Urothelium cell line (cell line): ENCODE measurements at regions not wholly inside any gene's neighbourhood (a gene's known extent, or its start where the extent isn't known, plus 50 kb on each side); places are given as distances from the start of the nearest gene placed in this dataset.

ENCODE experiments used
- DNase-seq: peaks from one replicate; pipeline ENCODE4 v3.0.0; 2011; ENCODE audit warnings: low spot score, mixed read lengths
- FAIRE-seq: peaks from 2 replicates; lab custom pipeline; 2011; peaks lifted over from hg19 to GRCh38; lab: Jason Lieb, UNC

DNA sequence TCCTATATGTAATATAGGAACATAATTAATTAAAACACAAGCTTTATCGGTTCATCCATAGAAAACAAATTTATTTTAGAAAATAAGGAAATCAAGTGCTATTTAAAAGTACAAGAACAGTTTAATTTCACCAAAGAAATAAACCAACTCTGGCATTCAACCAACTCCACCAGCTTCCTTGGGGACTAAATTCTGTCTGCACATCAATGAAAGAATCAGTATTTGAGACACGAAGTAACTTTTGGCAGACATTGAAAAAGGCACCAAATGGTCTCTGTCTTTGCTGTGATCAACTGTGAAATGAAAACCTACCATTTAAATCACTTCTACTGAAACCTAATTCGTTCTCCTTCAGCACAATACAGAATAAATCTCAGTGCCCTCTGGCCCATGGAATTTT lies 719.7 kb upstream of the GRIA3 start:
- DNase-seq, result no peak
- no peak for FAIRE-seq

DNA sequence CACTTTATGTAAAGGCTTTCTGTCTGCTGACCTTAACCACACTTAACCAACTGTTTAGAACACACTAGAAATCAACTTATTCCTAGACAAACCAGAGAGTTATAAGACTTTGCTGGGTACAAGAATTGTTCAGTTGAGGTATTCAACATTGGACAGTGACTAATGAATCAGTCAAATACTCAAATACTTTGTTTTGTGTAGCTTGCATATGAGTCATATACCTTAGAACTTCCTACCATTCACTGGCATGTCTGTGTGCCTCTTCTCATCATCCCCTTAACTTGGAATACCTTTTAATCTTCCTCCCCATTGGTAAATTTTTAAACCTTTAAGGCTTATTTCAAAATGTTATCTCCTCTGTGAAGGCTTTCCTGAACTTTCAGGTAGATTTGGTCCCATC lies 708.8 kb upstream of the GRIA3 start:
- no peak for FAIRE-seq
- peak; percentile 1 for DNase-seq

DNA sequence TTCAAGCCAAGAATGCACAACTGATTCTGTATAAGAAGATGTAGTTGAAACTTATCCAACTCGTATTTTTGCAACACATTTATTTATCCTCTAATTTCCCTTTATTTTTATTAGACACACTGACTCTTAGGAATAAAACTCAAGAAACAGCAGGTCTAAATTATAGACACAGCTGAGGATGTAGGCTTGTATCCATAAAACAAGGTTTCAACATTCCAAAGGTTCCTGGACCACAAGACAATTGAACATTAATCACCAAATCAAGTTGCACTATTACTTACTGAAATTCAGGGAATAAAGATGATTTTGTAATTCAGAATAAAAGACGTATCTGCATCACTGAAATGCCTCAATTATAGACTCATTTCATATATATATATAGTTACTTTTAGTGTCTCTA lies 683.5 kb upstream of the GRIA3 start:
- DNase-seq (no peak), FAIRE-seq (no peak)

DNA sequence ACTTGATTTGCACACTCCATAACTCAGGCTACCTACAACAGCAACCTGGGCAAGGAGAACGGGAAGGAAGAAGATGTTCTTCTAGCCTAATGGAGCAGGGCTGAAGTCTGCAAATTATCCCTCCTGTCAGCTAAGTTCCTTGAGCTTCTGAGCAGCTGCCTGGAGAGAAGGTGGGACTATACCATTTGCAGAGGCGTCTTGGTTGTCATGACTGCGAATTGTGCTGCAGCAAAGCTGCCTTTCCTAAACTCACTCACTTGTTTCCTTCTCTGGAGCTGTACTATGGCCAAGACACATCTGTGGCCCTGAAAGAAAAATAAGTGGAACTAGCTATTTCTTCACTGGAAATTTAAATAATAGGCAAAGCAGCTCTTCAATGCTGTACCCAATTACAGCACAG lies 682.4 kb upstream of the GRIA3 start:
- DNase-seq (no peak), FAIRE-seq (no peak)

DNA sequence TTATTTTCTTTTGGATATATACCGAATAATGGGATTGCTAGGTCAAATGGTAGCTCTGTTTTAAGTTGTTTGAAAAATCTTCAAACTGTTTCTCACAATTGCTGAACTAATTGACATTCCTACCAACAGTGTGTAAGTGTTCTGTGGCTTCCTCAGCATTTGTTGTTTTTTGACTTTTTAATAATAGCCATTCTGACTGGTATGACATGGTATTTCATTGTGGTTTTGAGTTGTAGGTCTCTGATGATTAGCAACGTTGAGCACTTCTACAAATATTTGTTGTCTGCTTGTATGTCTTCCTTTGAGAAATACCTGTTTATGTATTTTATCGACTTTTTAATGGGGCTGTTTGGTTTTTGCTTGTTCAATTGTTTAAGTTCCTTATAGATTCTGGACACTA lies 680.1 kb upstream of the GRIA3 start:
- DNase-seq, result no peak
- FAIRE-seq, result no peak

DNA sequence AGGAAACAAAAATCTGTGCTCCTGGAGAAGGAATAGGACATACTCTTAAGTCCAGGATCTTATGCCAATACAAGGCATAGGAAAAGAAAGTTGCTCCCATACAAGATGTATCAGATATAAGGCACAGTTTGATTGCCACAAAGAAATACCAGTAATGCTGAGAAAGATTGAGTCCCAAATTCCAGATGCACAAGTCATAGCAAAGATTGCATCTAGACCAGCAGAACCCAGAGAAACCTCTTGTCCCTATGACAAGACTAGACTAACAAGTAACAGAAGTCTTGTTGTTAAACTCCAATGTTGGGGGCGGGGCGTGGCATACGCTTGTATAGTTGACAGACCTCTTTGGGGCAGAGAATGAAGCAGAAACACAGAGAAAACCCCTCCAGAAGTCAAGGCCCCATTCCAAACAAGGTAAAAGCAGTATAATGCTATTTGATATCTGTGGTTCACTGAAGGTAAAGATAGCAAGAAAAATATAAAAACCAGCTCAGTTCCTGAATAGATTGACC lies 671.5 kb upstream of the GRIA3 start:
- FAIRE-seq (no peak), DNase-seq (no peak)

DNA sequence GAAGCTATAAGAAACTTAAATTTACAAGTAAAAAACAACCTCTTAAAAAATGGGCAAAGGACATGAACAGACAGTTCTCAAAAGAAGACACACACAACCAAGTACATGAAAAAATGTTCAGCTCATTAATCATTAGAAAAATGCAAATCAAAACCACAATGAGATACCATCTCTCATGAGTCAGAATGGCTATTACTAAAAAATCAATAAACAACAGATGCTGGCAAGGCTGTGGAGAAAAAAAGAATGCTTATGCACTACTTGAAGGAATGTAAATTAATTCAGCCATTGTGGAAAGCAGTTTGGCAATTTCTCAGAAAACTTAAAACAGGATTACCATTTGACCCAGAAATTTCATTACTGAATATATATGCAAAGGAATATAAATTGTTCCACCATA lies 666.3 kb upstream of the GRIA3 start:
- FAIRE-seq, result no peak

DNA sequence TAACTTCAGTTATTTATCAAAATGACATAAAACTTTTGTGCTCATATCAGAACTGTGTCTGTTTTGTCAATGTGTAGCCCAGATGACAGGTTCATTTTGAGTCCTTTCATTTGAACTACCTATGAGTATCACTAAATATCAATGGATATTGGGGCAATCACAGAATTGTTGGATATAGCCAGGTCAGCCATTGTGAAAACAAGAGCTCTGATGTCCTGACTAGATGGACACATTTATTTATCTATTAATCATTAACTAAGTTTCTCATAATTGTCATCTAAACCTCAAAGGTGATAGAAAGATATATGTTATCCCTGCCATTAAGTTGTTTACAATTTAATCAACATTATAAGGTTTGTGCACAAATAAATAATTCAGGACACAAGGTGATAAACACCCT lies 638.3 kb upstream of the GRIA3 start:
- DNase-seq, result no peak
- FAIRE-seq, result no peak

More for the DNA sequence above, 666.3 kb upstream of the GRIA3 start:
- DNase-seq, result no peak

DNA sequence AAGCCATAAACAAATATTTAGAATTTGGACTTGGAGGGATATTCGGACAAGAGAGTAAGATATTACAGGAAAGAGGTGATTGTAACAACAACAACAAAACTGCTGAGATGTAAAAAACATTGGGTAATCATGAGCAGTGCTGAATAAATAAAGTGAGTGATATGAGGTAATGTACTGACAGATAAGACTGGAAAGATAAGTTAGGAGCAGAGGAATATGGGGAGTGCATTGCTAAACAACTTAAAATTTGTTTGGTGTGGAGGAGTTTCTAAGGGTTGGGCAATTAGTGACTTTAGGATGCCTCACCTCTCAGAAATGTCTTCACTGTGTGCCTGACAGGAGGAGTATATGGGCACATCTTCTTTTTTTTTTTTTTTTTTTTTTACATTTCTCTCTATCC lies 637.8 kb upstream of the GRIA3 start:
- DNase-seq (no peak), FAIRE-seq (no peak)

DNA sequence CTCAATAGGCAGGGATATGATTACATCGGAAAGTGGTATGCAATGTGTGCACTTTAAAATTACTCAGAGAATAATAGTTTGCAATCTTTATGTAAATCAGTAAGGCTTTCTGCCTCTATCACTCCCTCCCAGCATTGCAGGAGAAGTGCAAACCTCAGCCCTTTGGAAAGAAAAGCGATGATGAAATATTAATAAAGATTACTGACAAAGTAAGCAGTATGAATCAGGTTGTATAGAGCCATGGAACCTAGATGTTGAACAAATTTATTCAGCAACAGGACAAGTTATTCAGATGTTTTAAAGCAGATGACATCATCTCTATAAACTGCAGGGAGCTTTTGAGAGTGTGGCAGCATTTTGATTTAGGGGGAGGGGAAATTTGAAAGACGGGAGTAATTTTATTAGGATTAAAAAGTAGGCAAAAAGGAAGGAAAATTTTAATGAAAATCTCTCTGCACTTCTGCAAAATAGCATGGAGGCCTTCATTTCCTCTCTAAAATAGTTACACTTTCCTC lies 631.7 kb upstream of the GRIA3 start:
- no peak for FAIRE-seq
- no peak for DNase-seq

DNA sequence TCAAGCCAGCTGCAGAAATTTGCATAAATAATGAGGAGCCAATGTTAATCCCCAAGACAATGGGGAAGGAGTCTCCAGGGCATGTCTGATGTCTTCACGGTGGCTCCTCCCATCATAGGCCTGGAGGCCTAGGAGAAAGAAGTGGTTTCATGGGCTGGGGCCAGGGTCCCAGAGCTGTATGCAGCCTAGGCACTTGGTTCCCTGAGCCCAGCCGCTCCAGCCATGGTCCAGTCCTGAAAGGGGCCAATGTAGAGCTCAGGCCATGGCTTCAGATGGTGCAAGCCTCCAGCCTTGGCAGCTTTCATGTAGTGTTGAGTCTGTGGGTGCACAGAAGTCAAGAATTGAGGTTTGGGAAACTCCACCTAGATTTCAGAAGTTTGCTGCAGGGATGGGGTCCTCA lies 628.2 kb upstream of the GRIA3 start:
- DNase-seq, result no peak
- FAIRE-seq, result no peak

DNA sequence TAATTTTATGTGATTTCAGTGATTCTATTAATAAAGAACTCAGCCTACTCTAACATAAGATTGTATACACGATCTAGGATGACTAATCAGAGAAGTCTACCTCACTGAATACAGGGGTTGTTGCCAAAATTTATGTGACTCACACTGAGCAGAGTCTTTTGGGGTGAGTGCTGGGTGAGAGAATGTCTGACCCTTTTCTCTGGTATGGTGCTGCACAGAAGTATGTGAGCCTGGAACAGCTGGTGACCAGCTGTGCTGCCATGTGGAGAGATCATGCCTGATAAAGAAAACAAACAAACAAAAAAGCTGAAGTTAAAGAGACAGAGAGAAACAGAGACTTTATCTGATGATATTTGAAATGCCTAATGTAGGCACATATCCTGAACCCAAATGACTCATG lies 618.1 kb upstream of the GRIA3 start:
- FAIRE-seq, result no peak
- DNase-seq, result peak; percentile 40

DNA sequence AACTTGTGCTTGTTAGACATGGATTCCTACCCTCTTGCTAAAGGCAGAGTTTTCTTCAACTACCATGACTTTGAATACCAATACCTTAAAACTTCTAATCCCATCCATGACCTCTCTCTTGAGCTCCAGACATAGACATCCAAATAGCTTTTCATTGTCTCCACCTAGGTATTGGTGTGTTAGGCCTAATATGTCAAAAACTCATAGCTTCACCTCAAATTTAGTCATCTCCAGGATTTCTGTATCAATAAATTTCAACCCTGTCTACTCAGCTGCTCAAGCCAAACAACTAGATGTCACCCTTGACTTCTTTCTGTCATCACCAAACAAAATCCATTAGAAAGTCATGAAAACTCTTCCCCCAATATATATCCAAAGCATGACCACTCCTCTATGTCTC lies 617.7 kb upstream of the GRIA3 start:
- DNase-seq (no peak), FAIRE-seq (no peak)

DNA sequence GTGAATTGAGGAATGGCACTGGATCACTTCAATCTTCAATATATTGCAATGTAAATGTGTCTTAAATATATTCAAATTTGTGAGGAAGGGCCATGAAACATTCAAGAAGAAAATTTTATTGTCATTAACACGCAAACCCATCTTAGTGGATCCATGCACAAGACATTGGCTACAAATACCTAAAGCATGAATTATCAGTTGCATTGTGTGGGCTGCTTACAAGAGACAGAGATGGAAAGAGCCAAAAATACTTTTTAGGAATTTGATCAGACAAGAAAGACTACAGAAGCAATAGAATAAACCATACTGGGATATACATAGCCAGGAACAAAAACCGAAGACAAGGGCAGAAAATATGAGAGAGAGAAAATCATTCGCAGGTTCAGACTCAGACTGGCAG lies 616.2 kb upstream of the GRIA3 start:
- FAIRE-seq (no peak), DNase-seq (no peak)

DNA sequence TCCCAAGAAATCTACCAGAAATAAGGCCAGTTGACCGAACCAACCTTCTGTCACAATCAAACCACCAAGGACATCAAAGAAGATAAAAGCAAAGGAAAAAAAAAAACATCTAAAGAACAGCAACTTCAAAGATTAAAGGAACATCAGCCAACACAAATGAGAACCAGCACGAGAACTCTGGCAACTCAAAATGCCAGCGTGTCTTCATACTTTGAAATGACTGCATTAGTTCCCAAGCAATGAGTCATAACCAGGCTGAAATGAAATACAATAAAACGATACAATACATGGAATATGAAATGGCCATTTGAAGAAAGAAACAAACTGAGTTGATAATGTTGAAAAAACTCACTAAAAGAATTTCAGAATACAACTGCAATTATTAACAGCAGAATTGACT lies 611.6 kb upstream of the GRIA3 start:
- FAIRE-seq, result no peak
- DNase-seq, result no peak

DNA sequence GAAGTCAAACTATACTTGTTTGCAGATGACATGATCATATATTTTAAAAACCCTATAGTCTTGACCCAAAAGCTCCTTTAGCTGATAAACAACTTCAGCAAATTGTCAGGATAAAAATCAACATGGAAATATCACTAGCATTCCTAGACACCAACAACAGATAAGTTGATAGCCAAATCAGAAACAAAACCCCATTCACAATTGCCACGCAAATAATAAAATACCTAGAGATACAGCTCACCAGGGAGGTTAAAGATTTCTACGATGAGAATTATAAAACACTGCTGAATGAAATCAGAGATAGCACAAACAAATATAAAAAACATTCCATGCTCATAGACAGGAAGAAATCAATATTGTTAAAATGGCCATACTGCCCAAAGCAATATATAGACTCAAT lies 605.0 kb upstream of the GRIA3 start:
- FAIRE-seq (no peak), DNase-seq (no peak)

DNA sequence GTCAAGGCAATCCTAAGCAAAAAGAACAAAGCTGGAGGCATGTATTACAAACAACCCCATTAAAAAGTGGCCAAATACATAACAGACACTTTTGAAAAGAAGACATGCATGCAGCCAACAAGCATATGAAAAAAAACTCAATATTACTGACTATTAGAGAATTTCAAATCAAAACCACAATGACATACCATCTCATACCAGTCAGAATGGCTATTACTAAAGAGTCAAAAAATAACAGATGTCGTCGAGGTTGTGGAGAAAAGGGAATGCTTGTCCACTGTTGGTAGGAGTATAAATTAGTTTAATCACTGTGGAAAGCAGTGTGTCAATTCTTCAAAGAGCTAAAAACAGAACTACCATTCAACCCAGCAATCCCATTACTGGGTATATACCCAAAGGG lies 604.6 kb upstream of the GRIA3 start:
- DNase-seq (no peak), FAIRE-seq (no peak)

DNA sequence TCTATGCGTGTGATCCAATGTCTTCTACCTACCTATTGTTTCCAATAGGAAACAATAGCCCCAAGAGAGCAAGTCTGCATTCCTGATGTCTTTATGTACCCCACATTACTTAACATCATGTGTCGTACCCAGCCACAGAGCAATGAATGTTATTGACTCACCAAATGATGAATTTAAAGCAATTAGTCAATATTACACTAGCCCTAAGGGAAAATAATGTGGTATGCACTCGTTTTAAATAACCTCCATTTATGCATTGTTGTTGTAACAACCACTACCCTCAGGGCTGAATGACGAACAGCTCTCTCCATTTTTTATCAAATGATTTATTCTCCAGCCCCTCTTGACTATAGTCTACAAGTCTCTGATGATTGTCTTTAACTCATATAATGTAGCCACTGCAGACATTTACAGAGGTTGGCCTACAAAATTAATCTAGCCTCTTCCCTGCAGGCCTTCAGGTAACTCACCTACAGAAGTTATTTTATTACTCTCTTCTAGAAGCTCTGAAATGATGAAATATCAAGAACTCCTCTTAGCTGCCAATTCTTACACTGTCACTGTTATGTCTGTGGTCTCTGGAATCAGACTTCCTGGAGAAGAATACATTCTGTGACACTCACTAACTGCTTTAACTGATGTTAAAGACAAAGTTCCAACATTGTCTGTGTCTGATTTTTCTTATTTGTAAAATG lies 601.7 kb upstream of the GRIA3 start:
- FAIRE-seq (no peak), DNase-seq (no peak)

DNA sequence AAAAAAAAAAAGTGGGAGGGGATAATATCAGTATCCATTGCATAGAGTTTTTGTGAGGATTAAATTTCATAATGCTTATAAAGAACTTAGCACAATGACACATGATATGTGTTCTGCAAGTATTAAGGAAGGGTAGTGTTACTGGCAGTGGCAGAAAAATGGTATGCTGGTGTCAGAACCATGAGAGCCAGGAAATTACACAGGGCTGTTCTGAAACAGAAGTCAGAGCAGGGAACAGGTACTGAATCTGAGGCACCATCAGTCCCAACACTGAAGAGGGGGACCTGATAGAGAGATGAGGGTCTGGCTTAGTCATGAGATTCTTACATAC lies 601.1 kb upstream of the GRIA3 start:
- no peak for FAIRE-seq

DNA sequence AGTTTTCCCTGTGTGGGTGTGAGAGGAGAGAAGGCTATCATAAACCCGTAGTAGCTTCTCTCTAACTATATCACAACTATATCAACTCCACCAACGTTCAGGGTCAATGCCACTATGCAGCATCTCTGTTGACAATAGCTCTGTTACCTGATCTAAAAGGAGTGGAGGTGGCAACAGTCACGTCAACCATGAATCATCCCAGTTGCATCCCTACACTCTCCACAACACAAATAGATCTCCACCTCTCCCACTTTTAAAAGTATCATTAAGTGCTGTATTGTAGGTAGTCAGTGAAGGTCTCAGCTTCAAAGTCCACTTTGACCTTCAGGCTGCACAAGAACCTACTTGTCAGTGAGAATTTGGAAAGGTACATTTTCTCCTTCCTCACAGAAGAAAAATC lies 600.5 kb upstream of the GRIA3 start:
- no peak for FAIRE-seq
- no peak for DNase-seq

More for the DNA sequence above, 601.1 kb upstream of the GRIA3 start:
- no peak for DNase-seq

DNA sequence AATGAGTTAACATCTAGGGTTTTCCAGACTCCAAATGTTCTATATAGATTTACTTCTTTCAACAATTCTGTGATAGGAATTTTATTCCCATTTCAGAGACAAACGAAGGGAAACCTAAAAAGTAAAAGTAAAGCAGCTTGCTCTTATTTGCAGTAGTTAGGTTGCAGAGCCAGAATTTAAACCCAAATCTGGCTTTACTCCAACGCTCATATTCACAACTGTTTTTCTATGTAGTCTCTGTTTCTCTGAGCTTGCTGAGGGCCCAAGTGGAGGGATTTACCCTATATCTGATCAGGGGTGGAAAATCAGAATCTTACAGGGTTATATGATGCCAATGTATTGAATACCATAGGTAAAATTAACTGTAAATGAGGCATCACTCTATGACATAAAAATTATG lies 599.1 kb upstream of the GRIA3 start:
- FAIRE-seq (no peak), DNase-seq (no peak)

DNA sequence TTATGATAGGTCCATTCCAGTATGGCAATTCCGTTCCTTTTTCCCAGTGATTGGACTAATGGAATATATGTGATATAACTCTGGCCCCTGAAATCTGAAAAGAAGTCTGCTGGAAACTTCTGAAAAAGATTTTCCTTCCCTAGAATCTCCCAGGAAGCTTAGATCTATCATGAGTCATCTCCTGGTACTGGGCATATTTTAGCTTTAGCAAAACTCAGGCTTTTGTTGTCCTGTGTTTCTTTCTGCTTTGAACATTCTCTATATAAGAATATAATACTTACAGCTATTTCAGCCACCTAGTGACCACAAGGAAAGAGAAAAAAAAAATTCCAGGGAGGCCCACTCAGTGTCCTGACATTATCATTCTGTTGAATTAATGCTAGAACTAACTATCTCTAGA lies 597.2 kb upstream of the GRIA3 start:
- FAIRE-seq, result no peak

DNA sequence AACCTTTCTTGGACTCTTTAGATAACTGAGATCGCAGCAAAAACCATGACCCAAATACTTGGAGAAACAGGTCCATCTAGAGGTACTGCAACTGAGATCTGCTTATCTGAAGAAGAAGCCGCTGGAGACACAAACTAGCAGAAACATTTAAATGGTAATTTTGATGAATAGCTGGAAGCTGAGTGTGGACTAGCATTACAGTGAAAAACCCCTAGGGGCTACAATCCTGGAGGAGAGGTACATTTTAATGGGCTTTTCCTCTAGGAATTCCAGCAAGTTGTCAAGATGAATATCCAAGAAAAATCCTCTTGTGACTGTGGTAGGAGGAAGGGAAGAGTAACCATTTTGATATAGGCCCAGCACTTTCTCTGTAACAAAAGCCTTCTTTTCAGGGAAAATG lies 592.5 kb upstream of the GRIA3 start:
- FAIRE-seq, result no peak
- DNase-seq, result no peak

More for the DNA sequence above, 597.2 kb upstream of the GRIA3 start:
- DNase-seq, result no peak
